Endothelial cell of umbilical vein (primary cell): ENCODE measurements at regions not wholly inside any gene's neighbourhood (a gene's known extent, or its start where the extent isn't known, plus 50 kb on each side); places are given as distances from the start of the nearest gene placed in this dataset.

ENCODE experiments used
- CTCF ChIP-seq, 2 donors: IDR thresholded peaks; 1 replicate in 1 of 2; 2 replicates in 1 of 2; pipeline ENCODE4 v1.5.1; 2011; ENCODE audit warnings: low read length in 2 of 2, mild to moderate bottlenecking in 2 of 2, moderate library complexity in 2 of 2, control low read depth in 1 of 2, inconsistent platforms in 1 of 2, low read depth in 1 of 2; ENCODE audit not compliant: insufficient read depth in 1 of 2; ENCODE audit errors: extremely low read depth in 1 of 2
- EZH2 ChIP-seq: IDR thresholded peaks from 2 replicates; pipeline ENCODE4 v1.6.1; 2012; ENCODE audit warnings: borderline replicate concordance, low read depth, mild to moderate bottlenecking, moderate library complexity, low read length, inconsistent platforms; ENCODE audit not compliant: severe bottlenecking
- MAX ChIP-seq: IDR thresholded peaks from 2 replicates; pipeline ENCODE4 v1.6.1; 2011; ENCODE audit not compliant: insufficient read depth, insufficient read length
- POLR2A ChIP-seq: IDR thresholded peaks from 2 replicates; pipeline ENCODE4 v1.6.1; 2012; ENCODE audit warnings: low read depth, mild to moderate bottlenecking, control low read depth, low read length
- POLR2AphosphoS5 ChIP-seq: IDR thresholded peaks from 2 replicates; pipeline ENCODE4 v1.6.1; 2012; ENCODE audit warnings: low read depth, mild to moderate bottlenecking, control low read depth, low read length, moderate library complexity; ENCODE audit not compliant: insufficient read depth

DNA sequence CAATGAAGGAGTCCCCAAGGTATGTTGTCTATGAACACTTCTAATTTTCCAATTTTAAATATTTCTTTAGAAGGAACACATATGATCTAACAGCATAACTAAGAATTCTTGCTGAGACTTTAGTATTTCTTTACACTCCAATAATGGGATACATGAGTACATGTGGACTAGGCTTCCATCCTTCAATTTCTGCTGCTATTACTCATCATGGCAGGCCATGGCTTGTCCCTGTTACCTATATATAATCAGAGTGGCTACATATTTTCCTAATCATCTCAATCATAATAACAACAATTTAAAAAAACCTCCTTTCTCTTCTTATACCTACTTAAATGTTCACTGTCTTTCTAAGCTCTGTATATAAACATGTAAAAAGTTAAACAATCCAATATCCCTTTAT lies 60.3 kb upstream of the TAC1 start:
- TF ChIP-seq CTCF (IDR thresholded peaks at IDR 0.05; ENCODE audit: extremely low read depth in 1 of 2, insufficient read depth in 1 of 2, low read depth in 1 of 2, low read length in 2 of 2) (no peak), POLR2A (no peak), POLR2AphosphoS5 (no peak), MAX (no peak), EZH2 (no peak)
